LNCAP (cell line): ENCODE measurements at regions not wholly inside any gene's neighbourhood (a gene's known extent, or its start where the extent isn't known, plus 50 kb on each side); places are given as distances from the start of the nearest gene placed in this dataset.

ENCODE experiments used
- CTCF ChIP-seq: fragments of 450-650 bp; IDR thresholded peaks from 2 replicates; pipeline ENCODE4 v1.5.1; 2017; ENCODE audit warnings: mild to moderate bottlenecking

- no peak for TF ChIP-seq CTCF
Measured at GRCh38 chr13:61204025-61204424, 211.6 kb downstream of the PCDH20 start.

GRCh38 chr13:61202042-61202441, 213.6 kb downstream of the PCDH20 start:
- TF ChIP-seq CTCF: no peak

- no peak for TF ChIP-seq CTCF
Measured at GRCh38 chr13:61192826-61193225, 222.8 kb downstream of the PCDH20 start.

GRCh38 chr13:61188057-61188456, 227.6 kb downstream of the PCDH20 start:
- TF ChIP-seq CTCF: no peak

GRCh38 chr13:61187471-61187870, 228.2 kb downstream of the PCDH20 start:
- TF ChIP-seq CTCF: no peak

- TF ChIP-seq CTCF: no peak
Measured at GRCh38 chr13:61183670-61184069, 232.0 kb downstream of the PCDH20 start.

- TF ChIP-seq CTCF: no peak
Measured at GRCh38 chr13:61180234-61180633, 235.4 kb downstream of the PCDH20 start.

GRCh38 chr13:61179741-61180140, 235.9 kb downstream of the PCDH20 start:
- no peak for TF ChIP-seq CTCF
